CD1c-positive myeloid dendritic cell (primary cell): ENCODE measurements at regions not wholly inside any gene's neighbourhood (a gene's known extent, or its start where the extent isn't known, plus 50 kb on each side); places are given as distances from the start of the nearest gene placed in this dataset.
A peak's percentile ranks its signal among the peaks of the same experiment; 100 is the strongest.

Source experiments
- DNase-seq: peaks from one replicate; pipeline ENCODE4 v3.0.0-alpha.2; 2016; ENCODE audit errors: extremely low spot score

GRCh38 chr6:144335311-144335861, 50.3 kb downstream of the UTRN start:
- peak; percentile 37 for DNase-seq

- DNase-seq, result peak; percentile 45
Measured at GRCh38 chr6:144335914-144336313, 50.8 kb downstream of the UTRN start.

GRCh38 chr6:144336900-144337299, 51.8 kb downstream of the UTRN start:
- DNase-seq, result no peak

DNA sequence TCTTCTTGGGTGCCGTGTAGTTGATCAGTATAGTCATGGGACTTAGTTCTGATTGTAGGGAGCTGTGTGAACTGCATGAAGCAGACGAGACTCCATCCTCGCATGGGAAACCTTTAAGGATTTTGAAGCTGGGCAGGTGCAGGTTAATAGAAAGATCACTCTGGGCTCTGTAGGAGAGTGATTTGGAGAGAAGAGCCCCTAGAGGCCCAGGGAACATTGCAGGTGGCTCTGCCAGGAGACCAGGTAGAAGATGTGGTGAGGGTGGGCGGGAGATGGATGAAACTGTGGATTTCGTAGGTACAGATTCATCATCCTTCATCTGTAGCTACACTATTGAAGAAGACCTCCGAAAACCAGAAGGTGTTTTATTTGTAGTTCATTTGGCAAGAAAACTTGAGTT, 53.3 kb downstream of the UTRN start:
- DNase-seq, result no peak

- peak; percentile 55 for DNase-seq
Measured at GRCh38 chr6:144338951-144339700, 54.0 kb downstream of the UTRN start.

GRCh38 chr6:144339859-144340452, 54.8 kb downstream of the UTRN start:
- DNase-seq, result no peak

- DNase-seq, result no peak
Measured at GRCh38 chr6:144340541-144341371, 55.6 kb downstream of the UTRN start.

GRCh38 chr6:144341831-144342527, 56.8 kb downstream of the UTRN start:
- DNase-seq, result no peak

- peak; percentile 82 for DNase-seq
Measured at GRCh38 chr6:144343701-144344428, 58.7 kb downstream of the UTRN start.

GRCh38 chr6:144344646-144345045, 59.5 kb downstream of the UTRN start:
- DNase-seq, result no peak

DNA sequence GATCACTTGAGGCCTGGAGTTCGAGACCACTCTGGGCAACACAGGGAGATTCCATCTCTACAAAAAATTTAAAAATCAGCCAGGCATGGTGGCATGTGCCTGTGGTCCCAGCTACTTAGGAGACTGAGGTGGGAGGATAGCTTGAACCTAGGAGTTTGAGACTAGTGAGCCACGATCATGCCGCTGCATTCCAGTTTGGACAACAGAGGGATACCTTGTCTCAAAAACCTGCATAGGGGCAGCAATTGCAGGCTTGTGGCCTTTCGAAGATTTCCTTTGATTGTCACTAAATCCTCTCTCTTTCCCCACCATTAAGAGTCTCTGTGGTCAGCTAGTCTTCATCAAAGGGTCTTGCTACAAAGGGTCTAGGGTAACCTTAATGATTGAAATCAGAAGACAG, 60.3 kb downstream of the UTRN start:
- no peak for DNase-seq

GRCh38 chr6:144346719-144347447, 61.7 kb downstream of the UTRN start:
- DNase-seq, result peak; percentile 54

DNA sequence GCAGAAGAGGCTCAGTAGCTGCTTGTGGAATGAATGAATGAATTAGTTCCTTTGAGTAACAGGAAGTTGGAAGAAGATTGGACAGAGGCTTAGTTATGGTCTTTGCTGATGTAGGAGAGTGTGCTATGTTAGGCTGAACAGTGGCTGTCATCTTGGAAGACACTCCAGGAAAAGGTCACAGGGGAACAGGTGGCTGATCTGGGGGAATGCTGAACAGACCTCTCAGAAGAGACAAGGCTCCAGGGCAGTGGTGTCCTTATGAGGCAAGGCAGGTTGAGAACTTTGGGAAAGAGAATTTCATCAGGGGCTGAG, 62.3 kb downstream of the UTRN start:
- DNase-seq, result no peak

DNA sequence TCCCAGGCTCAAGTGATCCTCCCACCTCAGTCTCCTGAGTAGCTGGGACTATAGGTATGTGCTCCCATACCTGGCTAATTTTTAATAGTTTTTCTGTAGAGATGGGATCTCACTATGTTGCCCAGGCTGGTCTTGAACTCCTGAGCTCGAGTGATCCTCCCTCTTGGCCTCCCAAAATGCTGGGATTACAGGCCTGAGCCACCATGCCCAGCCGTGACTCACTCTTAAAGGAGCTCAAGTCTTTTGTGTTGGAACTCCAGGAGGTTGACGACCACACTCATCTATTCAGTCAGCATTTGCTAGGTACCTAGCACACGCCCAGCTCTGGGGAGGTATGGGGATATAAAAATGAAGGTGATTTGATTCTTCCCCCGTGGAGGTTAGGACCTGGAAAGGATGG, 62.8 kb downstream of the UTRN start:
- DNase-seq, result no peak

GRCh38 chr6:144349690-144350527, 64.8 kb downstream of the UTRN start:
- DNase-seq, result peak; percentile 47

DNA sequence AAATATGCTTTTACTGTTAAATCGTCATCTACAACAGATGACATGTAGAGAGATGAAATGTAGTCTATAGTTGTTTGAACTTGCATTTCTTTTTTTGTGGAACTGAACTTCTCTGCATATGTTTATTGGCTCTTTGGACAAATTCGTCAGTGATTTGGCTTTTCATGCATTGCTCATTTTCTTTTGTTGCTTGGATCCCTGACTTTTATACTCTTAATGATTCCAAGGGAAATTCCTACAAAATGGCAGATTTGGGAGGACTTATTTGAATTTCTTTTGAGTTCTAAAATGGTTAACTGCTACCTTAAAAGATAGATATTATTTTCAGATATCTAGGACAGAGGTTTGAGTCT, 65.4 kb downstream of the UTRN start:
- DNase-seq, result peak; percentile 37

GRCh38 chr6:144351379-144352127, 66.4 kb downstream of the UTRN start:
- DNase-seq, result no peak

GRCh38 chr6:144352331-144352730, 67.2 kb downstream of the UTRN start:
- DNase-seq, result peak; percentile 85

DNA sequence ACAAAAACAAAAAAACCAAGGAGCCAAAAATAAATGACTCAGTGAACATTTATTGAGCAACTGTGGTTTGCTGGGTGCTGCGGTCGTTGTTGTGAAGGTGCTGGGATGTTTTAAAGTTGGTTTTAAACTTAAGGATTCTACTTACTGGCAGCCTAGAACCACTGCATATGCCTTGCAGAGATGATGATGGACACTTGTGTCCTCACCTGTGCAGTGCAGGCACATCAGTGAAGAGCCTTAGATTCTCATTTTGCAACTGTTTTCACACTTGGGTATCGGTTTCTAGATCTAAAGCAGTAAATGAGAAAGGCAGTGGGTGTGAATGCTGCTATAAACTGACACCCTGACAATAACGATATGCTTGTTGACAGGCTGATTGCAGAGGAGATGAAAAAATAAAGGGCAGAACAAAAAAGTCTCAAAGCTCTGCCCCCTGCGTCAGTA, 68.8 kb downstream of the UTRN start:
- peak; percentile 53 for DNase-seq
